HEK293 (cell line): ENCODE measurements at regions not wholly inside any gene's neighbourhood (a gene's known extent, or its start where the extent isn't known, plus 50 kb on each side); places are given as distances from the start of the nearest gene placed in this dataset.
"Not testable (repeated sequence)": the region's sequence is repeated elsewhere in the genome, so short reads cannot be mapped to it uniquely, and the experiment has no call there.

Experiments
- GLIS1 ChIP-seq: fragments of 450-650 bp; formaldehyde crosslinking; IDR thresholded peaks from 2 replicates; pipeline ENCODE4 v1.5.1; 2016; ENCODE audit warnings: missing biosample characterization, missing genetic modification characterization
- SCRT2 ChIP-seq: fragments of 450-650 bp; formaldehyde crosslinking; IDR thresholded peaks from 2 replicates; pipeline ENCODE4 v1.5.1; 2016; ENCODE audit warnings: missing biosample characterization, missing genetic modification characterization
- ZFHX2 ChIP-seq: fragments of 450-650 bp; formaldehyde crosslinking; conservative IDR thresholded peaks from 2 replicates; pipeline ENCODE4 v1.5.1; 2016; ENCODE audit warnings: missing biosample characterization, missing genetic modification characterization
- ZNF10 ChIP-seq: fragments of 450-650 bp; formaldehyde crosslinking; IDR thresholded peaks from 2 replicates; pipeline ENCODE4 v1.5.1; 2017; ENCODE audit warnings: missing biosample characterization, missing genetic modification characterization
- ZNF114 ChIP-seq: fragments of 450-650 bp; formaldehyde crosslinking; IDR thresholded peaks from 2 replicates; pipeline ENCODE4 v1.5.0; 2017; ENCODE audit warnings: missing biosample characterization, missing genetic modification characterization
- ZNF571 ChIP-seq: fragments of 450-650 bp; formaldehyde crosslinking; IDR thresholded peaks from 2 replicates; pipeline ENCODE4 v1.5.0; 2017; ENCODE audit warnings: missing biosample characterization, missing genetic modification characterization
- ZNF768 ChIP-seq: fragments of 450-650 bp; formaldehyde crosslinking; IDR thresholded peaks from 2 replicates; pipeline ENCODE4 v1.5.1; 2018; ENCODE audit warnings: missing biosample characterization, mild to moderate bottlenecking, missing genetic modification characterization
- TF ChIP-seq, protein P1 (sequence below): fragments of 450-650 bp; formaldehyde crosslinking; IDR thresholded peaks from 2 replicates; pipeline ENCODE4 v1.5.1; 2017; ENCODE audit warnings: missing biosample characterization, missing genetic modification characterization
- TF ChIP-seq, protein P2 (sequence below): fragments of 450-650 bp; formaldehyde crosslinking; IDR thresholded peaks from 2 replicates; pipeline ENCODE4 v1.5.1; 2016; ENCODE audit warnings: missing biosample characterization, missing genetic modification characterization
- TF ChIP-seq, protein P3 (sequence below): fragments of 450-650 bp; formaldehyde crosslinking; IDR thresholded peaks from 2 replicates; pipeline ENCODE4 v1.5.1; 2017; ENCODE audit warnings: missing biosample characterization, missing genetic modification characterization
- TF ChIP-seq, protein P4 (sequence below): fragments of 450-650 bp; formaldehyde crosslinking; IDR thresholded peaks from 2 replicates; pipeline ENCODE4 v1.5.1; 2016; ENCODE audit warnings: missing biosample characterization, missing genetic modification characterization
- TF ChIP-seq, protein P5 (sequence below): fragments of 450-650 bp; formaldehyde crosslinking; optimal IDR thresholded peaks from 2 replicates; pipeline ENCODE3; 2016; ENCODE audit warnings: missing biosample characterization, mild to moderate bottlenecking, missing genetic modification characterization
- TF ChIP-seq, protein P6 (sequence below): fragments of 450-650 bp; formaldehyde crosslinking; IDR thresholded peaks from 2 replicates; pipeline ENCODE4 v1.5.1; 2016; ENCODE audit warnings: missing biosample characterization, missing genetic modification characterization

DNA sequence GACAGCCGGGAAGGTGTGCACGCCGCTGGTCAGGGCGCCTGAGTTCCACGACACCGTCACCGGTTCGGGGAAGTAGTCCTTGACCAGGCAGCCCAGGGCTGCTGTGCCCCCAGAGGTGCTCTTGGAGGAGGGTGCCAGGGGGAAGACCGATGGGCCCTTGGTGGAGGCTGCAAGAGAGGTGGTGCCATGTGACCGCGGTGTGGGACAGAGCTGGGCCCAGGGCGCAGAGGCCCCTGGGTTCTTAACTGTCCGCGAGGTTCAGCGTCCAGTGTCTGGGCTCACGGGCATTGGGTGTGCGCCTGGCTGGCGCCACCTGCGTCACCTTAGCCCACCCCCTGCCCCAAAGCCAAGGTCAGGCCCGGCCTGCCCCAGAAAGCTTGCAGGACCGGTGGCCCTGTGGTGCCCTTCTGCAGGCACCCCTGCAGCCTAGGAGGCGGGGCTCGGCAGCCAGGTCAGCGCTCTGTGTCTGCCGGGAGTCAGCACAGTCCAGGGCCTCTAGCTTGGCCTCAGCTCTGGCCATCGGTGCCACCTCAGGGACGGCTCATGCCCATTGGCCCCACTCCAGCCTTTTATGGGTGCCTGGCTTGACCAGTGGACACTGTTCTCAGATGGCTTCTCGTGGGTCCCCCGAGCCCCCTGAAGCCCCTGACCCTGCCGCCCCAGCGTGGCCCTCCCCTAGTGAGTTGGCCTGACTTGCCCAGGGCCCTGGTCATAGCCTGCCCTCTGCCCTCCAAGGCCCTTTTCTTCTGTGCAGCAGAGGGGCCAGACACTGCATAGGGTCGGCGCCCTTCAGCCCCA is 216.7 kb downstream of the TMEM121 start:
- TF ChIP-seq ZNF571 (tag by site-specific recombination); SCRT2 (tag by site-specific recombination); ZNF768; ZNF10; GLIS1 (tag by site-specific recombination); ZNF114 (tag by site-specific recombination); ZFHX2: not testable (repeated sequence)
- TF ChIP-seq, protein P1, sequence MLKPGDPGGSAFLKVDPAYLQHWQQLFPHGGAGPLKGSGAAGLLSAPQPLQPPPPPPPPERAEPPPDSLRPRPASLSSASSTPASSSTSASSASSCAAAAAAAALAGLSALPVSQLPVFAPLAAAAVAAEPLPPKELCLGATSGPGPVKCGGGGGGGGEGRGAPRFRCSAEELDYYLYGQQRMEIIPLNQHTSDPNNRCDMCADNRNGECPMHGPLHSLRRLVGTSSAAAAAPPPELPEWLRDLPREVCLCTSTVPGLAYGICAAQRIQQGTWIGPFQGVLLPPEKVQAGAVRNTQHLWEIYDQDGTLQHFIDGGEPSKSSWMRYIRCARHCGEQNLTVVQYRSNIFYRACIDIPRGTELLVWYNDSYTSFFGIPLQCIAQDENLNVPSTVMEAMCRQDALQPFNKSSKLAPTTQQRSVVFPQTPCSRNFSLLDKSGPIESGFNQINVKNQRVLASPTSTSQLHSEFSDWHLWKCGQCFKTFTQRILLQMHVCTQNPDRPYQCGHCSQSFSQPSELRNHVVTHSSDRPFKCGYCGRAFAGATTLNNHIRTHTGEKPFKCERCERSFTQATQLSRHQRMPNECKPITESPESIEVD: not testable (repeated sequence)
- TF ChIP-seq, protein P2, sequence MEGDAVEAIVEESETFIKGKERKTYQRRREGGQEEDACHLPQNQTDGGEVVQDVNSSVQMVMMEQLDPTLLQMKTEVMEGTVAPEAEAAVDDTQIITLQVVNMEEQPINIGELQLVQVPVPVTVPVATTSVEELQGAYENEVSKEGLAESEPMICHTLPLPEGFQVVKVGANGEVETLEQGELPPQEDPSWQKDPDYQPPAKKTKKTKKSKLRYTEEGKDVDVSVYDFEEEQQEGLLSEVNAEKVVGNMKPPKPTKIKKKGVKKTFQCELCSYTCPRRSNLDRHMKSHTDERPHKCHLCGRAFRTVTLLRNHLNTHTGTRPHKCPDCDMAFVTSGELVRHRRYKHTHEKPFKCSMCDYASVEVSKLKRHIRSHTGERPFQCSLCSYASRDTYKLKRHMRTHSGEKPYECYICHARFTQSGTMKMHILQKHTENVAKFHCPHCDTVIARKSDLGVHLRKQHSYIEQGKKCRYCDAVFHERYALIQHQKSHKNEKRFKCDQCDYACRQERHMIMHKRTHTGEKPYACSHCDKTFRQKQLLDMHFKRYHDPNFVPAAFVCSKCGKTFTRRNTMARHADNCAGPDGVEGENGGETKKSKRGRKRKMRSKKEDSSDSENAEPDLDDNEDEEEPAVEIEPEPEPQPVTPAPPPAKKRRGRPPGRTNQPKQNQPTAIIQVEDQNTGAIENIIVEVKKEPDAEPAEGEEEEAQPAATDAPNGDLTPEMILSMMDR (tag by site-specific recombination): not testable (repeated sequence)
- TF ChIP-seq, protein P3, sequence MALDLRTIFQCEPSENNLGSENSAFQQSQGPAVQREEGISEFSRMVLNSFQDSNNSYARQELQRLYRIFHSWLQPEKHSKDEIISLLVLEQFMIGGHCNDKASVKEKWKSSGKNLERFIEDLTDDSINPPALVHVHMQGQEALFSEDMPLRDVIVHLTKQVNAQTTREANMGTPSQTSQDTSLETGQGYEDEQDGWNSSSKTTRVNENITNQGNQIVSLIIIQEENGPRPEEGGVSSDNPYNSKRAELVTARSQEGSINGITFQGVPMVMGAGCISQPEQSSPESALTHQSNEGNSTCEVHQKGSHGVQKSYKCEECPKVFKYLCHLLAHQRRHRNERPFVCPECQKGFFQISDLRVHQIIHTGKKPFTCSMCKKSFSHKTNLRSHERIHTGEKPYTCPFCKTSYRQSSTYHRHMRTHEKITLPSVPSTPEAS (tag by site-specific recombination): not testable (repeated sequence)
- TF ChIP-seq, protein P4, sequence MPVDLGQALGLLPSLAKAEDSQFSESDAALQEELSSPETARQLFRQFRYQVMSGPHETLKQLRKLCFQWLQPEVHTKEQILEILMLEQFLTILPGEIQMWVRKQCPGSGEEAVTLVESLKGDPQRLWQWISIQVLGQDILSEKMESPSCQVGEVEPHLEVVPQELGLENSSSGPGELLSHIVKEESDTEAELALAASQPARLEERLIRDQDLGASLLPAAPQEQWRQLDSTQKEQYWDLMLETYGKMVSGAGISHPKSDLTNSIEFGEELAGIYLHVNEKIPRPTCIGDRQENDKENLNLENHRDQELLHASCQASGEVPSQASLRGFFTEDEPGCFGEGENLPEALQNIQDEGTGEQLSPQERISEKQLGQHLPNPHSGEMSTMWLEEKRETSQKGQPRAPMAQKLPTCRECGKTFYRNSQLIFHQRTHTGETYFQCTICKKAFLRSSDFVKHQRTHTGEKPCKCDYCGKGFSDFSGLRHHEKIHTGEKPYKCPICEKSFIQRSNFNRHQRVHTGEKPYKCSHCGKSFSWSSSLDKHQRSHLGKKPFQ (tag by site-specific recombination): not testable (repeated sequence)
- TF ChIP-seq, protein P5, sequence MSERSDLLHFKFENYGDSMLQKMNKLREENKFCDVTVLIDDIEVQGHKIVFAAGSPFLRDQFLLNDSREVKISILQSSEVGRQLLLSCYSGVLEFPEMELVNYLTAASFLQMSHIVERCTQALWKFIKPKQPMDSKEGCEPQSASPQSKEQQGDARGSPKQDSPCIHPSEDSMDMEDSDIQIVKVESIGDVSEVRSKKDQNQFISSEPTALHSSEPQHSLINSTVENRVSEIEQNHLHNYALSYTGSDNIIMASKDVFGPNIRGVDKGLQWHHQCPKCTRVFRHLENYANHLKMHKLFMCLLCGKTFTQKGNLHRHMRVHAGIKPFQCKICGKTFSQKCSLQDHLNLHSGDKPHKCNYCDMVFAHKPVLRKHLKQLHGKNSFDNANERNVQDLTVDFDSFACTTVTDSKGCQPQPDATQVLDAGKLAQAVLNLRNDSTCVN: not testable (repeated sequence)
- TF ChIP-seq, protein P6, sequence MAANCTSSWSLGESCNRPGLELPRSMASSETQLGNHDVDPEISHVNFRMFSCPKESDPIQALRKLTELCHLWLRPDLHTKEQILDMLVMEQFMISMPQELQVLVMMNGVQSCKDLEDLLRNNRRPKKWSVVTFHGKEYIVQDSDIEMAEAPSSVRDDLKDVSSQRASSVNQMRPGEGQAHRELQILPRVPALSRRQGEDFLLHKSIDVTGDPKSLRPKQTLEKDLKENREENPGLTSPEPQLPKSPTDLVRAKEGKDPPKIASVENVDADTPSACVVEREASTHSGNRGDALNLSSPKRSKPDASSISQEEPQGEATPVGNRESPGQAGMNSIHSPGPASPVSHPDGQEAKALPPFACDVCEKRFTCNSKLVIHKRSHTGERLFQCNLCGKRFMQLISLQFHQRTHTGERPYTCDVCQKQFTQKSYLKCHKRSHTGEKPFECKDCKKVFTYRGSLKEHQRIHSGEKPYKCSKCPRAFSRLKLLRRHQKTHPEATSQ: not testable (repeated sequence)
